GM13976 (cell line): ENCODE measurements at regions not wholly inside any gene's neighbourhood (a gene's known extent, or its start where the extent isn't known, plus 50 kb on each side); places are given as distances from the start of the nearest gene placed in this dataset.

ENCODE experiments used
- DNase-seq: peaks from one replicate; pipeline ENCODE4 v3.0.0; 2012; ENCODE audit warnings: low spot score
- CTCF ChIP-seq: IDR thresholded peaks from 2 replicates; pipeline ENCODE4 v1.5.1; 2012; ENCODE audit warnings: borderline replicate concordance, mild to moderate bottlenecking; ENCODE audit not compliant: insufficient read depth; ENCODE audit errors: extremely low read depth, missing control alignments, control extremely low read depth
- in situ Hi-C: fragments of 300-500 bp; cut with MboI; formaldehyde crosslinking; loops from one replicate; pipeline ENCODE4 v1.12.0; 2022; ENCODE audit warnings: low sequenced_read_pairs, mixed read lengths, inconsistent platforms; ENCODE audit not compliant: unreplicated experiment

- no peak for DNase-seq
- in situ Hi-C loops: no loop called here
- no peak for TF ChIP-seq CTCF
Observed at GRCh38 chr5:144030904-144031303, 139.6 kb downstream of the YIPF5 start.

- TF ChIP-seq CTCF: no peak
- DNase-seq: no peak
- in situ Hi-C loops: no loop called here
Observed at GRCh38 chr5:144032375-144032774, 138.1 kb downstream of the YIPF5 start.

- TF ChIP-seq CTCF: no peak
- in situ Hi-C loops: no loop called here
- no peak for DNase-seq
Observed at GRCh38 chr5:144033486-144033885, 137.0 kb downstream of the YIPF5 start.

GRCh38 chr5:144035046-144035740 lies 135.3 kb downstream of the YIPF5 start:
- in situ Hi-C loops: no loop called here
- DNase-seq: no peak
- no peak for TF ChIP-seq CTCF

- in situ Hi-C loops: no loop called here
- TF ChIP-seq CTCF: no peak
- no peak for DNase-seq
Observed at GRCh38 chr5:144036476-144036875, 134.0 kb downstream of the YIPF5 start.

- in situ Hi-C loops: no loop called here
- TF ChIP-seq CTCF: no peak
- DNase-seq: no peak
Observed at GRCh38 chr5:144040615-144041305, 129.7 kb downstream of the YIPF5 start.
